HG03103 (cell line): ENCODE measurements at regions not wholly inside any gene's neighbourhood (a gene's known extent, or its start where the extent isn't known, plus 50 kb on each side); places are given as distances from the start of the nearest gene placed in this dataset.
"Not testable (repeated sequence)": the region's sequence is repeated elsewhere in the genome, so short reads cannot be mapped to it uniquely, and the experiment has no call there.

Experiments used
- ATAC-seq: cut with Tn5 transposase; IDR thresholded peaks from one replicate; pipeline ENCODE4 v1.9.1; 2021; ENCODE audit warnings: low read depth; ENCODE audit not compliant: unreplicated experiment

DNA sequence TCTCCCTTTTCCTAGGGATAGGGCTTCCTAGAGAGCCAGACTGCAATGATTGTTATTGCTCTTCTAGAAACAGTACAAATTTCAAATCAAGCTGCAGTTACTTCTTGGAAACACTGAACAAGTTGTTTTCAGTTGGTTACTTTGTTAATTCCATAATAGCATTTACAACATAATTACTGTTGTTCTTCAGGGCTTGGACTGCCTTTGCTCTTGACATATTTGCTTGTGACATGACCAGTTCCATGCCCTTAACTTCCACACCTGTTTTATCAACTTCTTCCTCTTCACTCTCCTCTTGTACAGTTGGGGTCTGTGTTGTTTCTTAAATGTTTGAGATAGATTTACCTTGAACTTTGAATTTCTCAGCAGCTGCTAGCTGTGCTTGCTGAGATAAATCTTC, 104.4 kb downstream of the SEC23IP start:
- no peak for ATAC-seq

DNA sequence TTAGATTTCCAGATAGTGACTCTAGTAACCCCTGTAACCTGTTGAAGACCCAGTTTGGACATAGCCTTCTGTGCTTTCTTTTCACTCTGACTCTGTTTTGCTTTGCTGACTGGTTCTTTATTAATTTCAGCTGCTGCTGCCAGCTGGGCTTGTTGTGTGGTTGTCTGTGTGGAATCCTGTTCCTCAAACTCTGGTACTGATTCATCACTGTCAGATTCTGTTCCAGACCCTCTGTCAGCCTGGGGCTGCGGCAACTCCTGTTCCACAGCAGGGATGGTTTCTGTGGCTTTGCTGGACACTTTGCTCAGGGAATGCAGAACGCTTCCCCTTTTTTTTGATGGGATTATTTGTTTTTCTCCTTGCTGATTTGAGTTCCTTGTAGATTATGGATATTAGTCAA, 104.9 kb downstream of the SEC23IP start:
- ATAC-seq = no peak

DNA sequence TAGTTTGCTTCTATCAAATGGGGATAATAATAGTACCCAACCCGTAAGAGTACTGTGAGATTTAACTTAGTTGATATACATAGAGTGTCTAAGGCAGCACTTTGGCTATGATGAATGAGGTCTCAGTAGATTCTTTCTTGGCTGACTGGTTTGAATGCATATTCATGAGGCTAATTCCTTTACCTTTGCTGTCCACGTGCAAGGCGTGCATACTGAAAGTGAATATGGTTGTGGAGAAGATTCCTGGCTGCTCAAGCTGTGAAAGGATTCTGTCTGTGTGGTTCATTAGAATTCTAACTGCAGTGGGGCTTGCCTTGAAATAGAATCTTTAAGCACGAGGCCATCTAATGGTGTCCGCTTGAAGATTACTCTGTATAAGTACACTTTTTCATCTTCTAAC, 110.3 kb downstream of the SEC23IP start:
- no peak for ATAC-seq

DNA sequence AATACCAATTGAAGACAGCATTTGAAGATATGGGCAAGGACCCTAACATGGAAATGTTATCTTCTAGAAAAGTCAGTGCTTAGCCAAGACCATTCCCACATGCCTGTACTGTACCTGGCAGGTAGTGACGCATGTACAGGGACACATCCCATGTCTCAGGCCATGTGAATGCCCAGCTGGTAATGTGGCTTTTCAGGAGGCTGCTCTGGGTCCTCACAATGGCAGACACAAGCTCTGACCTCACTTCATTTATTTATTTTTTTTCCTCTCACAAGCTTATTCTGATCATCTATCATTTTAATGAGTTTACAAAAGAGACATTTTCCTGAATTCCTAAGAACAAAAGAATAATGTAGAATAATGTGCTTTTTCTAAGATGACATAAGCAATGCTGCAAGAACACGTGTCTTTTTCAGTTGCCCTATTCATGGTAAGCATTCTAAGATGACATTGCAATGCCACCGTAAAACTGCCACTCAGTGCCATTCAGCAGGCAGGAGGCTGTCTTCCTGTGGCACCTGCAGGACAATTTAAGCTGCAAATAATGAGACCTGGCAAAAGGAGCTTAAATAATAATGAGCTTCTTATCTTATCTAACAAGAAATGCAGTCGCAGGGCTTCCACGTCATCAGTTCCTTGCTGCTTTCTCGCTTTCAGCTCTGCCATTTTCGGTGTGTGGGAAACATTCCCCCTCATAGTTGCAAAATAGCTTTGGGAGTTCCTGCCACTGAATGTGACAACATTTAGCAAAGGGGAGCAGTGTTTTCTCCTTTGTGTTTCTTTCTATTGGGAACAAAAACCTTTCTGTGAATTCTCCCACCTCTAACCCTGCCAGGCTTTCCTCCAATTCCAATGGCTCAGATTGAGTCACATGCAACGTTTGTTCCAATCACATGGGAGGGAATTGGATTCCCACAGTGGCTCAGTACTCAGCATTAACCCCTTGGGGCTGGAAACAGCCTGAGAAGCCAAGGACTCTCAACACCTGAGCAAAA, 113.0 kb downstream of the SEC23IP start:
- no peak for ATAC-seq

DNA sequence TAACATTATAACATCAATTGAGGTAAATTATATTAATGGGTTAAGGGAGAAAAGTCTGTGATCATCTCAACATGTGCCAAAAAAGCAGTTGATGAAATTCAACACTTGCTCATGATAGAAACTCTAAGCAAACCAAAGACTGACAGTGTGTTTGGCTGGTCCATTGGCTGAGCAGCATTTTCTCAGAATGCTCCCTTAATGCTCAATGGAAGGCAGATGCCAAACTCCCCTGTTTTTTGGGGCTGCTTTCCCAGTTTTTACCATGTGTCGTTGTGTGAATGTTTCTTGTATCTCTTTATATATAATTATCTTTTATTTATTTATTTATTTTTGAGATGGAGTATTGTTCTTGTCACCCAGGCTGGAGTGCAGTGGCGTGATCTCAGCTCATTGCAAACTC, 114.7 kb downstream of the SEC23IP start:
- ATAC-seq = no peak

DNA sequence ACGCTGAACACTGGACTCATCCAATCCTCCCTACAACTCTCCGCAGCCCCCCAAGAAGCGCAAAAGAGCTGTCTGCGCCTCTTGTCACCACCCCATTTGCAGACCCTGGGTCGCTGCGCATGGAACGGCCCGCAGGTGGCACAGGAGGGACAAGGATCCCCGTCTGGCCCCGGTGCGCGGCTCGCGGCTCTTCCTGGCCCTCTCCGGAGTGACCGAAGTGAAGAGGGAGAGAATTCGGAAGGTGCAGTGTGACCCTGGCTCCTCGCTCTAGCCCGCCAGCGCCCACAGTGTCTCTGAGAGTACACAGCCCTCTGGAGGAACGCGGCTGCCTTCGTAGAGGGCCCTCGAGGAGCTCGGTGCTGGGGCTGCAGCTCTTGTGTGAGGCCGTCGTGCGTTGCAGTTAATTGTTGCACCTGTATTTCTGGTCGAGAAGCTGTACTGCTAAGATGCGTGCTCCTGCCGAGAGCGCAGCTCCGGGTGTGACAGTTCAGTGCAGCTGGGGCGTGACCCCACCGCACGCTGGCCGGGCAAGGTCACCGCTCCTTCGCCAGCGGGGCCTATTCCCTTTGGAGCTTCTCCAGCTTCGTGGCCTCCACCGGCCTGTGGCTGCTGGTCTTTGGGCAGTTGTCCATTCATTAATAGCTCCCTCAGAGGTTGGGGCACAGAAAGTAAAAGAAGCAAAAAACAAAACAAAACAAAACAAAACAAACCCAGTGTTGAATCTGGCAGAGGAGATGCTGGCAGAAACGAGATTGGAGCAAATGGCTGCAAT, 119.0 kb downstream of the SEC23IP start:
- no peak for ATAC-seq

DNA sequence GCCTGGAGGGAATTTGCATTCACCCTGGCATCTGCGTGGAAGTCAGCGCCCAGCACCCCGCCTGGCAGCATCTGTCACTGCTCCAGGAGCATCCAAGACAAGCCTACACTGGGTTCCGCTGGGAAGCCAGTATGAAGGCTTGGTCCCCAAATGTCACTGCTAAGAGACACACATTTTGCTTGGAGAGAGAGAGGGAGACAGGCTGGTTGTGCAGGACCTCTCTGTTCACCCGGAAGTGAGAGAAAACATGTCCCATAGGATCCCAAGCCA, 119.5 kb downstream of the SEC23IP start:
- ATAC-seq = no peak

DNA sequence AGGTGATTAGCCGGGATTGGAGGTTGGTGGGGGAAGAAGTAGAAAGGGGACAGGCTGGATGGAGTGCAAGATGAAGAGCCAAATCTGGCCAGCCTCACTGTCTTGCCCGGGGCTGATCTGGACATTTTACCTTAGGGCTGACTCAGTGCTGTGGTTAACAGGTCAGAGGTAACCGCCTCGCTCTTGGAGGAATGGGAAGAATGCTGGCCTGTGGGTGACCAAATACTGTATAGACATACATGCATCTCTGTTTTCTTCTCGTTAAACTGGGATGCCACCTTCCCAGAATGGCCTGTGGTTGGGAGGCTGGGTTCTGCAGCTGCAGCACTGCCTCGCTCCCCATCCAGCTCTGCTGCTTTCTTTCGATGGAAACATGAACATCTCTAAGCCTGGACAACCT, 120.0 kb downstream of the SEC23IP start:
- no peak for ATAC-seq

DNA sequence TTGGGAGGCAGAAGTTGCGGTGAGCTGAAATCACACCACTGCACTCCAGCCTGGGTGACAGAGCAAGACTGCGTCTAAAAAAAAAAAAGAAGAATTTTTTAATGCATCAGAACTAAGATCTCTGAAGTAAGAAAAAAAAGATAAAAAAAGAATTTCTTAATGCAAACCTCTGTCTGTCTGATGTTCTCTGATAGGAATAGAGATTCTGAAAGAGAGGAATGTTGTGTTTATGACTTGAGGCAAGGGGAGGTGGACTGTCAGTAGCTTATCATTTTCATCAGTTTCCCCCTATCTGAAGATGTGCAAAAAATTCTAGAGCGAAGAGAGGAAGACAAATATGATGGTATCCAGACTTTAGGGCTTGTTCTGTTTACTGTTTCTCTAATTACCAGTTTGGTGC, 121.5 kb downstream of the SEC23IP start:
- no peak for ATAC-seq

DNA sequence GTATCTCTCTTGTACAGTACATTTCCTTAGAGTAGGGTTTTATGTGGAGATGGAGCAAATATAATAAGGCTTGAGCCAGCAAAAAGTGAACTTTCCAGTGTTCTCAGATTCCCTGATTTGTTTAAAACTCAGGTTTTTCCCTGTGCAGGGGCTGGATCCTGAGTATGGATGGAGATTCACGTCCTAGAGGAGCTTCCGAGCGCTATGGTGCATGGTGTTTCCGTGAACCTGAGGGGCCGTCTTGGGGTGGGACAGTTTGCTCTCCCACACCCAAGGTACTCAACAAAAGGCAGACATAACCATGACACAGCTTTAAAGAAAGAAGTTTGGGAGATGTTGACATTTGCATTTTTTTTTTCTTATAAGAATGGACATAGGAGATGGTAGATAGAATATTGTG, 122.5 kb downstream of the SEC23IP start:
- no peak for ATAC-seq

DNA sequence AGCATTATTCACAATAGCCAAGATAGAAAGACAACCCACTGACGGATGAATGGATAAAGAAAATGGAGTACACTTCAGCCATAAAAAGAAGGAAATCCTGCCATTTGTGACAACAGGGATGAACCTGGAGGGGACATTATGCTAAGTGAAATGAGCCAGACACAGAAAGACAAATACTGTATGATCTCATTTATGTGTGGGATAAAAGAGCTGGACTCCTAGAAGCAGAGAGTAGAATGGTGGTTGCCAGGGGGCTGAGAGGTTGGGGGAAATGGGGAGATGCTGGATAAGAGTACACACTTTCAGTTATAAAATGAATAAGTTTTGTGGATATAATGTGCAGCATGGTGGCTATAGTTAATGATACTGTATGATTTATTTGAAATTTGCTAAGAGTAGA, 124.4 kb downstream of the SEC23IP start:
- ATAC-seq = no peak

DNA sequence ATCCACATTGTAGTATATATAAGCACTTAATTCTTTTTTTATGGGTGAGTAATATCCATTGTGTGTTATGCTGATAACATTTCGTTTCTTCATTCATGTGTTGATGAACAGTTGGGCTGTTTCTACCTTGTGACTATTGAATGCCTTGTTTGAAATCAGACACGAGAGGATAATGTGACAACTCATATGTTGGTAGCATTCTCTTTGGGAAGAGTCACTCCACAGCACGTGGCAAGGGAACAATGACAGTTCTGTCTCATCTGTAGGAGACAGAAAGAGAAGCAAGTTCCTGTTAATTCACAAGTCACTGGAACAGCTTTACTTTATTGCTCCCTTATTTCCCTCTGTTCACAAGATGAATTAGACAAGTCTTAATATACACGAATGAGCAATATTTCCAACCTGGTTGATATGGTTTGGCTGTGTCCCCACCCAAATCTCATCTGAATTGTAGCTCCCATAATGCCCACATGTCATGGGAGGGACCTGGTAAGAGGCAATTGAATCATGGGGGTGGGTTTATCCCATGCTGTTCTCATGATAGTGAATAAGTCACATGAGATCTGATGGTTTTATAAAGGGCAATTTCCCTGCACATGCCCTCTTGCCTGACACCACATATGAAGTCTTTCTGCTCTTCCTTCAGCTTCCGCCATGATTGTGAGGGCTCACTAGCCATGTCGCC, 125.3 kb downstream of the SEC23IP start:
- ATAC-seq = no peak

DNA sequence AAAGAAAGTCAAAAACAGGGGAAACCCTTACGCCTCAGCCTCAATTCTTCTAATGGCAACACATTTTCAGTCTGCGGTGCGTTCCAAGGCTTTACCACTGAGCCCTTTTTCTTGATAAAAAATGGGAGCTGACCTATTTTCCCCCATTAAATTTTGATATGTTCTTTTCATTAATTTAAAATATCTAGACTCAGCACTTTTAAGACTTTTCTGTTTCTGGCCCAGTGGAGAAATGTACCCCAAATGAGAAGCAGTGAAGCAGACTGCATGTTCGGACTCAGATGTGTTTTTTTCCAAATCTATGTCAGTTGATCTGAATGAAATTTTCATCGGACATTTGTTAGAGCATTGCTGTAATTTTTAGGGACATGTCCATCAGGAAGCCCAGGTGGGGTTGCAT, 126.2 kb downstream of the SEC23IP start:
- ATAC-seq = no peak

DNA sequence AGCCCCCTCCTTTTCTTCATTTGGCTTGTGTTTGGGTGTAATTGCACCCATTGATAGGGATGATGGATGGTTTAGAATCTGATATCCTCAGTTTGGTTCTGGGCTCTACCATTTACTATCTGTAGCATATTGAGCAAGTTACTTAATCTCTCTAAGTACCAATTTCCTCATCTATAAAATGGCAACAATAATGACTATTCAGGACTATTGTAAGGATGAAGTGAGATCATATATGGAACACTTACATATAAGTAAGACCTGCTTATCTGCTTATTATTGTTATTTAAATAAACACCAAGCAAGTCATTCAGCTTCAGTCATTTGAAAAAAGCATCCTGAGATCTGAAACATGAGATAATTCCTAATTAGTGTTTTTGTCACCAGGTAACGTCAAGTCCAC, 127.0 kb downstream of the SEC23IP start:
- no peak for ATAC-seq

DNA sequence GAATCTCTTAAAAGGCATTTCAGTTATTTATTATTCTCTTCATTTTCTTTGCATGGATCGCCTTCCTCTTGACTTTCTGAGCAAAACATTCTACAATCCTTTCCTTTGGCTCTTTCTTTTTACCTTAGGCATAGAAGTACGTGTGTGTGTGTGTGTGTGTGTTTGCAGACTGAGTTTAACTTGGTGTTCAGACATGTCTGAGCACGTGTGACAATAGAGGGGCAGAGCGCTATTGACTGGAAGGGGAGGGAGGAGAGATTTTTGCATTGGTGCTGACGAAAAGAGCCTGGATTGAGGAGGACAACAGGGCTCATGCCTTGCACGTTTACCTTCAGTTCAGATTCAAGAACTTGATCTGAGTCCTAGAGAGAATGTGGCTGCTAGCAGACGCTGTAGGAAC, 129.8 kb downstream of the SEC23IP start:
- no peak for ATAC-seq

DNA sequence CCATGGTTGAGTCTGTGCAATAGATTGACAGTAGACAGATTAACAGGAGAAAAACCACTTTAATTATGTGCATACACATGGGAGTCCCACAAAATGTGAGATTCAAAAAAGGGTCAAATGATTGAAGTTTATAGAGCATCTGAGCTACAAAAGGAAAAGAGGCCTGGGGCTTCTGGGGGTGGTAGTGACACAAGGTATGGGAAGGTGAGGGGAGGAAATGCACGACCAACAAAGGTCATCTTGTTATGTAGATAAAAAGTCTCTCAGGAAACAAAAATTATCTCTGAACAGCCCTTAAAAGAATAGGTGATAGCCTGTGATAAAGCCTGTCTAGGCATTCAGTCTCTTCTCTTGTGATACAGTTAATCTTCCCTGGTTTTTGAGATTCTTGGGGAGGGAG, 141.7 kb downstream of the SEC23IP start:
- no peak for ATAC-seq

DNA sequence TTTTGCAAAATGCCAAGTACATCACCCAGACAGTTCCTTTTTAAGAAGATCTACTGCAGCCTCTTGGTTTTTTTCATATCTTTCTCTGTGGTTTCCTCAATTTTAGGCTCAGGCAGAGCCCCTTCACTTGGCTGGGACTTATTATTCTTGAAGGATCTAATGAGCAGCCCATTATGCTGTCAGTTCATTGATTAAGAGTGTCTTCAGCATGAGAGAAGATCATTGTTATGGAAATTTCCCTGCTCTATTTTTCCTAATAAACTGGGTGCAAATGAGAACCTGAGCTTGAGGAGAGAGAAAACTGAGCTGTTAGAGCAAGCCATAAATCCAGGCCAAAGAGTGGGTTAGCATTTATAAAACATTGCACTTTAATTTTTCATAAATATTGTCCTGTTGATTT, 146.5 kb downstream of the SEC23IP start:
- ATAC-seq = no peak

DNA sequence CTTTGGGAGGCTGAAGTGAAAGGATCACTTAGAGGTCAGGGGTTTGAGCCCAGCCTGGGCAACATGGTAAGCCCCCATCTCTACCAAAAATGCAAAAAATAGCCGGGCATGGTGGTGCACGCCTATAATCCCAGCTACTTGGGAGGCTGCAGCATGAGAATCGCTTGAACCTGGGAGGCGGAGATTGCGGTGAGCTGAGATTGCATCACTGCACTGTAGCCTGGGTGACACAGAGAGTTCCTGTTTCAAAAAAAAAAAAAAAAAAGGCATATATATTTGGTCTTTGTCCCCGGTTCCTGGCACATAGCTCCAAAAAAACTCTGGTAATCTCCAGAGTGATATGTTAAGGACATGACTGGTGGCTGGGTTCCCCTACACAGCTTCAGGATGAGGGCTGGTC, 147.3 kb downstream of the SEC23IP start:
- ATAC-seq = no peak

DNA sequence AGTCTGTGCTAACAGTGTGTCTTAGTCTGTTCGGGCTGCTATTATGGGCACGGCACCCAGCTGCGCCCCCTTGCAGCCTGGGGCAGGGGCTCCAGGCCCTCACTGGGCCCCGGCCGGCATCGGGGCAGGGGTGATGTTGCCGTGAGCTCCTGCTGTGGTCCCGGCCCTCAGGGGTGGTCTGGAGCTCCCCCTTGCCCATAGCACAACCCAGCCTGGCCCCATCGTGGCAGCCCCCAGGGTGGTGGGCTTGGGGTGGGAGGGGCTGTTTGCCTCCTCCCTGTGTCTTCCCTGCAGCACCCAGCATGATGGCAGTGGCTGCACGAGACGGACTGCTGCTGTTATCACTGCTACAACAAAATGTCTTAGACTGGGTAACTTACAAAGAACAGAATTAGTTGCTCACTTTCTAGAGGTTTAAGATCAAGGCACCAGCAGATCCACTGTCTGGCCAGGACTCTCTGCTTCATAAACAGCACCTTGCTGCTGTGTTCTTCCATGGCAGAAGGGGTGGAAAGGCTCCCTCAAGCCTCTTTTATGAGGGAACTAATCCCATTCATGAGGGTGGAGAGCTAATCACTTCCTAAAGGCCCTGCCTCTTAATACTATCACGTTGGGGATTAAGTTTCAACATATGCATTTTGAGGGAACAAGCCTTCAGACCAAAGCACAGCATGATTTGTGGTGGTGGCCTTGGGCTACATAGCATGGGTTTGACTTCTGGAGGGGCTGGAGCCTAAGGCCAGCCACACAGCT, 149.5 kb downstream of the SEC23IP start:
- no peak for ATAC-seq

DNA sequence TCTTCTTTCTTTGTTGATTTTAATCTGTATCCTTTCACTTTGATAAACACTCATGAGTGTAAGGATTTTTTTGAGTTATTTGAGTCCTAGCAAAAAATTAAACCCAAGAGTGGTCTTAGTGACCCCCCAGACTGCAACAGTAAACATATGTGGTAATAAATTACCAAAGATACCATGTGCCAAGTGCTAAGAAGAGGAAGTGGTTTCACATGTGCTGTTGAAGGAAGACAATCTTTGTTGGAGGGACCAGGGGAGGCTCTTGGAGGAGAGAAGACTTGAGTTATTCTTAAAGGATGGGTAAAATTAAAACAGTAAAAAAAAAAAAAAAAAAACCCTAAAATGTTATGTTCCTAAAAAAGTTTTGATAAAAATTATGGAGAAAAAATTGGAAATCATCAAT, 150.2 kb downstream of the SEC23IP start:
- no peak for ATAC-seq

DNA sequence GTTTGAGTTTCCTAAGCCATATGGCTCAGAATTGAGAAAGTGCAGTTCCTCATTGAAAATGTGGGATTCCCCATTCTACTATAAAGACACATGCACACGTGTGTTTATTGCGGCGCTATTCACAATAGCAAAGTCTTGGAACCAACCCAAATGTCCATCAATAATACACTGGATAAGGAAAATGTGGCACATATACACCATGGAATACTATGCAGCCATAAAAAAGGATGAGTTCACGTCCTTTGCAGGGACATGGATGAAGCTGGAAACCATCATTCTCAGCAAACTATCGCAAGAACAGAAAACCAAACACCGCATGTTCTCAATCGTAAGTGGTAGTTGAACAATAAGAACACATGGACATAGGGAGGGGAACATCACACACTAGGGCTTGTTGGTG, 154.8 kb downstream of the SEC23IP start:
- ATAC-seq = not testable (repeated sequence)
